Right renal cortex interstitium (tissue), 3 donors: ENCODE measurements at regions not wholly inside any gene's neighbourhood (a gene's known extent, or its start where the extent isn't known, plus 50 kb on each side); places are given as distances from the start of the nearest gene placed in this dataset.

ENCODE experiments used
- DNase-seq, 3 donors: peaks; one replicate each; pipeline ENCODE4 v3.0.0-alpha.2; 2013; ENCODE audit warnings: low read depth in 3 of 3, low spot score in 2 of 3

DNA sequence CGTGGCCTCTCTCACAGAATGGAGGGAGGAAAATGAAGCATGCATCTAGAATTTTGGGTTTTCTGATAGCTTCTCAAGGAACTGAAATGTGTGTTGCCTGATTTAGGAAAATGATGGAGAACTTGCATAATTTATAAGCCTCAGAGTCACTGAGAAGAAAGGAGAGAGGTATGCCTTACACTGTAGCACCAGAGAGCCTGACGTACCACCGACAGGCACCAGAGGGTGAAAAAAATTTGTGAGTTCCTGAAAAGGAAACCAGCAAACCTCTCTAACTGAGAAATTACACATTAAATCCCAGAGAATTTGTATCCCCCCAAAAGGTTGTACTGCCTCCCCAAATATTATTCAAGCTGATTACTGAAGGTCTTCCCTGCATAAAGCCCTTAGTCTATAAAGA, 915.3 kb upstream of the SLITRK6 start:
- DNase-seq: no peak

DNA sequence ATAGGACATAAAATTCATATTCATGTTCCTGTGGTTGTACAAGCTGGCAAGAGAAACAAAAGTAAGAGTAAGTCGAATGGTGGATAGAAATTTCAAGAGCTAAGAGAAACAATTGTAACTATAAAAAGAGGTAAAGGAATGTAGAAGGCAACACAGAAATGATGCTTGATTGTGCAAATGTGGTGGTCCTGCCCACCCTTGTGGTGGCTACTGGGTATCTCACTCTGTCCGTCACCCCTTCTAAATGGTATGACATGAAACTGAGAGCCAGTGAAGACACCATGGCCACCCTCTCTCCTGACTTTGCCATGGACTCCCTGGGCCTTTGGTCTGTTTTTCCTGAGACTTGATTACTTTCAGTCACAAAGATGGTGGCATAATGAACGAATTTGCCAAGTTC, 925.9 kb upstream of the SLITRK6 start:
- no peak for DNase-seq

DNA sequence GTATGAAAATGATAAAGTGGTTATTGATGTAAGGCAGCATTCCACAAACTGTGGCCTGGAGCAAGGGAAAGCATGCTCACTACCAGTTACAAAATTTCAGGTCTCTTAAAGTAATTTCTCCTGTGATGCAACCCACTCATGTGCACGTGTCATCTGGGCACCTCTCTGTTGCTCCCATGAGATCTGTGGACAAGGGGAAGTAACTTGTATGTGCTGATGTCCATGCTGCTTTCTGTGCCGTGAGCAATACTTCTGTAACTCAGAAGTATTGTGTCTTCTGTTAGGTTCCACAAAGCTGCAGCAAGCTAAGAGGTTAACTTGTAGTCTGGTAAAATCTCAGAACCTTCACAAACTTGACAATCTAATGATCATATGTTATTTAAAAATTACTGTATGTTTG, 930.0 kb upstream of the SLITRK6 start:
- no peak for DNase-seq

DNA sequence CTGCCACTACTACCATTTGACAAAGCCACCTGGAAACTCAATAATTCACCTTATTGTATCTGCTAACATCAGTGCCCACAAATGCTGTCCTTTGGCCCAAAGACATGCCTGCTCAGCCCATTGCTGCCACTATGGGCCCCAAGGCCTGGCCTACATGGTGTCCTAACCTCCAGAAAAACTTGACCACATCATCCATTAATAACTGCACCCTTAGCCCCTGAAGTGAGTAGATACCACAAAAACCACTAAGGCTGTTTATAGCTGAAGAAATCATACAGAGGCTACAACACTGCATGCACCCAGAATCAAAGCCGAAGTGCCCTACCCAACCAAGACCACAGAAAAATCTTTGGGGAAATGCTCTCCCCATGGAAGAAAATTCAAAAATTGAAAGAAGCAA, 932.8 kb upstream of the SLITRK6 start:
- no peak for DNase-seq

DNA sequence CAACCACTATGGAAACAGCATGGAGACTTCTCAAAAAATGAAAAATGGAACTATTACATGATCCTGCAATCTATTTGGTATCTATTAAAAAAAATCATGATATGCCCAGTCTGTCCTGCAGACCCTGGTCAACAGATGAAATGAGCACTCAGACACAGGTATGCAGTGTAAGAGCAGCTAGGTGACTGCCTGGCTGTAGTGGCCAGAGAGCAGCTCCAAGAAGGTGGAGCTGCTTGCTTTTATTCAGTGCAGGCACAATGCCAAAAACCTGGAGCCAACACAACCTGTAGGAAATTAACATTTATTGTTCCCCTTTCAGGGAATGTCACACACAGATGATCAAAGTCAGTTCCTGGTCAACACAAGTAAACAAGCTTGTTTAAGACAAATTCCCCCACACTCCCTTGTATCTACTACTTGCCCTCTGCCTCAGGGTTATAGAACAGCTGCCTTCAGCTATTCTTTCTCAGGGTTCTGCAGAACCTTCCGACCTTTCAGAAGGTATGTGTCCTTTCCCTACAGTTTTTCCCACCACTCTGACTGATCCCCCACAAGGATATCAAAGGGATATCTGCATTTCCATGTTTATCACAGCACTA, 933.7 kb upstream of the SLITRK5 start:
- no peak for DNase-seq

DNA sequence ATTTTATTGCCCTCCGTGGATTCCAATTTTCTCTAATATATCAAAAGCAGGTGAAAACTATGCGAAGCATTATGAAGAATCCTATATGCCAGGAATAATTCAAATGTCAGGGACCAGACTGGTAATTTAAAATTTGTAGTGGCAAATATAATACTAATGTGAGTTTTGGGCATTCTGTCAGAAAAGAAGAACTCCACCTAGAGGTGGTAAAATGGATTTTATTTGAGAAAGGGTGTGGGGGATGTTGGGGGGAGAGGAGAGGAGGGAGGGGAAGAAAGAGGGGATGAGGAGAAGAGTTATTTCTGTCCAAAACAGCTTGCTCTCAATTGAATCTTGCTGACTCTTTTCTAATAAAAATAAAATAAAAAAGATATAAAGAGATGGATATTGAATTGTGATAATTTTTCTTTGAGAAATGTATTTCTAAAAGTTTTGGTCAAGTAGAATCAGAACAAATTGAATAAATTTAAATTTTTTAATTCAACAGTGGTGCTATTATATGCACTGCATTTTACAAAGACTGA, 929.3 kb upstream of the SLITRK5 start:
- DNase-seq: no peak

DNA sequence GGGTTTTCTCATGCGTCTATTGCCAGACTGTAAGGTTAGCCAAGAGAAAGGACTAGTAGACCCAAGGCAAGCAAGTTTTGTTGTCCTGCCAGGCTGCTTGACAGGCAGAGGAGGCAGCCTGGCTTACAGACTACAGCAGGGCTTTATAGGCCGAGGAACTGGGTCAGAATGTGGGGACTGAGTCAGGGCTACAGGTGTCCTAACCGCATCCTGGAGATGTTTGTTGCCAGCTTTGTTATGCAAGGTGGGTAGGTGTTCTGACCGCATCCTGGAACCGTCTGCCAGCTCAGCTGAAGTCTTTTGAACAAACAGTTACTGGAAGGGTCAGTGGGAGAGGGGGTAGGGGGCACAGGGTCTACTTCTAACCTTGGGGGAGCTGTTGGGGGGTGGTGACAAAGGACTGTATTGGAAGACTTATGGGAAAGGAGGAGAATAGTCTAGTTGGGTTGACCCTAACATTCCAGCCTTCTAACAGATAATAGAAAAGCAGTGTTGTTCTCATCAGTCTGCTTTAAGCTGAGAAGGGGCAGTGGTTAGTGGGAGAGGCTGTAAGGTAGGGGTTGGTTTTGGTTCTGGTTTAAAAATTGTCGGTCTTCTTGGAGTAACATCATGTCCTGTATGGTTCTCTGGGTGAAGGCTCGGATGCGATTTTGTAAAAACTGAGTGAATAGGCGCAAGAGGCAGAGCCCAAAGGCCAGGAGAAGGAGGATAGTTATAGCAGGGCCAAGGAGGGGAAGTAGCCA, 913.8 kb upstream of the SLITRK5 start:
- no peak for DNase-seq

DNA sequence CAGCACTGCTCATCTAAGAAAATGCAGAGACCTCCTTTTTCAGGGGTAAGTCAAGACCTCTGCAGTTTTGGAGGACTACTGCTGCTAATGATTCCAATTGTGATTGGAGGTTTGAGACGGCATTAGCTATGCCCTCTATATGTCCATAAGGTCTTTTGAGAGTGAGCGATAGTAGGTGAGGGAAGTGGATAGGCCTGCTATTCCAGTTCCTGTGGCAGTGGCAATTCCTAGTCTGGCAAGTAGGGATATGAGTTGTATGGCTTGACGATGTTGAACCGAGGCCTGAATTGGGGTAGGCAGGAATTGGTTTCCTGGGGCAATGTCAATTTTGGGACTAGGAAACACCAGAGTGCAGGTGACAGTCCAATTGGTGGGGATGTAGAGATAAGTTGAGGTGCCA, 913.1 kb upstream of the SLITRK5 start:
- no peak for DNase-seq

DNA sequence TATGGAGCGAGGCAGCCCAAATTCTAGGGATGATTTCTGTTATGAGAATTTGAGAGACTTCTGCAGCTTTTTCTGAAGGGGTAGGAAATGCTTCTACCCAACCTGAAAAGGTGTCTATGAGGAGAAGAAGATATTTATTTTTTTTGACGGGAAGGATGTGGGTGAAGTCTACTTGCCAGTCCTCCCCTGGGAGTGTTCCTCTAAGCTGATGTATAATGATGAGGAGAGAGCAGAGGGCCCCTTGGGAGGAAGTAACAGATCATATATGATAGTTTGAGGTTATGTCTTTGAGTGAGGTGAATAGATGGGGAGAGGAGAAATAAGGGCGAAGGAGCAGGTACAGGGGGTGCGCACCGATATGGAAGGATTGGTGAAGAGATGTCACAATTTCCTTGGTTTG, 910.6 kb upstream of the SLITRK5 start:
- DNase-seq: no peak

DNA sequence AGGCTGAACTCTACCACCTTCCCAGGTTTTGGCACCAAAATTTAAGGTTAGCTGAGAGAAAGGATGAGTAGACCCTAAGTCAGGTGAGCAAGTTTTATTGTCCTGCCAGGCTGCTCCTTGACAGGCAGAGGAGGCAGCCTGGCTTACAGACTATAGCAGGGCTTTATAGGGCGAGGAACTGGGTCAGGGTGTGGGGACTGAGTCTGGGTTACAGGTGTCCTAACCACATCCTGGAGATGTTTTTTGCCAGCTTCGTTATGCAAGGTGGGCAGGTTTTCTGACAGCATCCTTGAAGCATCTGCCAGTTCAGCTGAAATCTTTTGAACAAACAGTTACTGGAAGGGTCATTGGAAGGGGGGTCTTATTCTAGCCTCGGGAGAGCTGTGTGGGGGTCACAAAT, 905.7 kb upstream of the SLITRK5 start:
- DNase-seq: no peak

DNA sequence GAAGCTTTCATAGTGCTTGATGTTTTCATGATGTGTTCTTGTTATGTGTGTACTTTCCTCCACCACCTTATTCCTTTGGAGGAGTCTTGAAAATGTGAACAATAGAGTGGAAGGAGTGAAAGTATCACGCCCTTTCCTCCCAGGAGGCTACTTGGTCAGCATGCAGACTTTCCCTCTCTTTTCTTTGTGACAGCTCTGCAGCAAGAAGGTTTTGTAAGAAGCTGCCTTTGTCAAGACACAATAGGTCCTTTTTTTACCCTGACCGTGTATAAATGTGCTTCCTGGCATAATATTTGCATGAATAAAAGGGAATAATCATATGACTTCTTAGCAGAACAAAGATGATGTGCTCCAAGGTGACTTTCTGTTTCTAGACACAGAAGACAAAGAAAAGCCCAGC, 882.6 kb upstream of the SLITRK5 start:
- DNase-seq: no peak

DNA sequence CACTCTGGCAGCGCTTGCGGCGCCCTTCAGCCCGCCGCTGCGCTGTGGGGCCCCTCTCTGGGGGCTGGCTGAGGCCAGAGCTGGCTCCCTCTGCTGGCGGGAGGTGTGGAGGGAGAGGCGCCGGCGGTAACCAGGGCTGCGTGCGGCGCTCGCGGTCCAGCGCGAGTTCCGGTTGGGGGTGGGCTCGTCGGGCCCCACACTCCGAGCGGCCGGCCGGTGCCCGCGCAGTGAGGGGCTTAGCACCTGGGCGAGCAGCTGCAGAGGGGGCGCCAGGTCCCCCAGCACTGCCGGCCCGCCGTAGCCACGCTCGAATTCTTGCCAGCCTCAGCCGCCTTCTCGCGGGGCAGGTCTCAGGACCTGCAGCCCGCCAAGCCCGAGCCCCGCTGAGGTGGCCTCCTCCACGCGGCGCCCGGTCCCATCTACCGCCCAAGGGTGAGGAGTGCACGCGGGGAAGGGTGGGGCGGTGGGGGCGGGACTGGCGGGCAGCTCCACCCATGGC, 879.0 kb upstream of the SLITRK5 start:
- no peak for DNase-seq

DNA sequence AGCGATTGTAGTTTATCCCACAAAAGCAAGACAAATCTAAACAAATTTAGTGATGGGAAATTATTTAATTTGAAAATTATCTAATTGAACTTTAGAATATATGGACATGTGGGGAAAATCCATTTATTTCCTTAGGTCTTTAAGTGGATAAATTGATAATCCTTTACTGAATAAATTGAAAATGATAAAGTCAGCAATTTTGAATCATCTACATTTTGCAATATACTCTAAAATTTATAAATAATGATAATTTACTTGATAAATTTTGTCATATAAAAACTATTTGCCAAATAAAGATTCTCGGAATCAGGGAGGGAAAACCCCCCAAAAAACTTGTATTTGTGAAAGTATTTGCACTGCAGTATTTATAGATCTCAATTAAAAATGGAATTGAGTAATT, 875.3 kb upstream of the SLITRK5 start:
- no peak for DNase-seq

DNA sequence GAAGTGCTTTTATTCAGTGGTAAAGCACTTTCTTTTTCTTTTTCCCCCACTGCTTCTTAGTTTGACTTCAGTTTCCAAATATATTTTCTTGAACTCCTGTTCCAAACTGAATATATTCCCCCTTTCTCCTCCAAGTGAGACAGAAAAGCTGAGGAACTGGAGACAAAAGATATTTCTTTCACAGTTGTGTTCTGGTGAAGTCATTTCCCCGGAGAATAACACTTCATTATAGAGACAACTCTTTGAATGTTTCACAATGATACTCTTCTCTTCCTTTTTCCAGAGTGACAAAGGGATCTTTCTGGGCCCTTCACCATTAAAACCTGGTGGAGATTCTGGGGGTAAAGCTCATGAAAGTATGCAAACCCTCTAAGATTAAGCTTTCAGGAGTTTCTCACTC, 860.8 kb upstream of the SLITRK5 start:
- DNase-seq: no peak

DNA sequence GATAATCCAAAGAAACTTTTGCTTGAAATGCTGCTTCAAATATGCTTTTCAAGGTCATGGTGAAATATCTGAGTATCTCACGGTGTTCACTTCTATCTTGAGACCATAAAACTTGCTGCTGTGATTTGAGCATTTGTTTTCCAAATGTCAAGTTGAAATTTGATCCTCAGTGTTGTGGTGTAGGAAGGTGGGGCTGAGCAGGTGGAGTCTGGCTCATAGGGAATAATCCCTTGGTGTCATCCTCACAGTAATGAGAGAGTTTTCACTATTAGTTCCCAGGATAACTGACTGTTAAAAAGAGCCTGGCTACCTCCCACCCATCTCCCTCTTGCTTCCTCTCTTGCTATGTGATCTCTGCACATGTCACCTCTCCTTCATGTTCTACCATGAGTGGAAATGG, 858.0 kb upstream of the SLITRK5 start:
- no peak for DNase-seq

DNA sequence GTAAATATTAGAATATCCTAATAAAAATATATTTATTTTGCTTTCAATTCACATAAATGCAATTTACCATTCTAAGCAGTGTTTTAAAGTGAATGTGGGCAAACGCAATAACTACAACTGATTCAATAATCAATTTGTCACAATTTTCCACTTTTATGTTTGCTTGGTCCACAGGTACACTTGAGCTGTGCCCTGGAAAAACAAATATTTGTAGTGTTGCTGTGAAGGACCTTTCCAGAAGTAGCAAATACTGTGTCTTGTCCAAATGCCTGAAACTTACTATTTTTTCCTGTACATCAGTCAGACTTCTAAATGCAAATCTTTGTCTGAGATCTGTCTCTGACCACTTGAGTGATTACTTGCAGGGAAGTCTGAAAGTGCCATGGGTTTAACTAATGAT, 845.8 kb upstream of the SLITRK5 start:
- DNase-seq: no peak

DNA sequence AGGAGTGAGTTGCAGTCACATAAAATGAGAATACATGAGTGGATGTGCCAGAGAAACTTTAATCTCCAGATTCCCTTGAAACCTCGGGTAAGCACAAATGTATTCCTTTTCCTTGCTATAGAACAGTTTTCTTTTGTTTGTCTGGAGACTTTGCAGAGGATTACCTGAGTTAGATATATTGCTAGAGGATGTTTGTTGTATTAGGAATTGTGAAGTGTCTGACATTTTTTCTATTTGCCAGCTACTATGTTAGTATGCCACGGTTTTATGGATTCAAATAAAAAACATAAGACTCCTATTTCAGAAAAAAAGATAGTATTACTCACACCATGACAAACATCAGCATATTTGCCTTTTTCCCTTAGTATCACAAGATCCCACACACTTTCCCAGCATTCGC, 844.9 kb upstream of the SLITRK5 start:
- DNase-seq: no peak

DNA sequence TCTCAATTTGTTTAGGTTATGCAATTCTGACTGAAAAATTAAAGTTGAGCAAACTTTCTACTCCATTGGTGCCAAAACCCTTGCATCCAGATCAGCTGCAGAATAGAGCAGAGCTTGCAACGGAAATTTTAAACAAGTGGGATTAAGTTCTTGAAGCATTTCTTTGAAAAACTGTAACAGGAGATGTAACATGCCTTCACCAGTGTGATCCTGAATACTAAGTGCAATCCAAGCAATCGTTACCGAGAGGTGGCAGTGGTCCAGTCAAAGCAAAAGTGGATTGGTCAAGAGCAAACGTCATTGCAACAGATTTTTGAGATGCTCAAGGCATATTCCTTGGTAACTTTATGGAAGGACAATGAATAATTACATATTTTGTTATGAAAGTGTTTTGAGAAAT, 841.1 kb upstream of the SLITRK5 start:
- no peak for DNase-seq

DNA sequence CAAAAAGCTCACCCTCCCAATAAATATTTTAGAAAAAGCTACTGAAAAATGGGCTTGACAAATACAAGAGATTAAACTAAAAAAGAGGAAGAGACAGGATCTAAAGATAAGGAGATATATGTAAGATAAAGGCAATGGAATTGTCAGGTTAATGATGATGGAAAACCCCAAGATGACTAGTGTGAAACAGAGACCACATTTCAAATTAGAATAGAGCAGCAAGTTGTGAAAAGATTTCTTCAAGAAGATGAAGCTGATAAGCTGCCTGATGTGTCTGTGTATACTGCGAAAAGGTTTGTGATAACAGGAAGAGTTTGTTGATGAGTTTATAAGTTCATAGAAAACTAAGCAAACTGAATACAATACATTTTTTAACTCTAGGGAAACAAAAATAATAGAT, 840.1 kb upstream of the SLITRK5 start:
- no peak for DNase-seq

DNA sequence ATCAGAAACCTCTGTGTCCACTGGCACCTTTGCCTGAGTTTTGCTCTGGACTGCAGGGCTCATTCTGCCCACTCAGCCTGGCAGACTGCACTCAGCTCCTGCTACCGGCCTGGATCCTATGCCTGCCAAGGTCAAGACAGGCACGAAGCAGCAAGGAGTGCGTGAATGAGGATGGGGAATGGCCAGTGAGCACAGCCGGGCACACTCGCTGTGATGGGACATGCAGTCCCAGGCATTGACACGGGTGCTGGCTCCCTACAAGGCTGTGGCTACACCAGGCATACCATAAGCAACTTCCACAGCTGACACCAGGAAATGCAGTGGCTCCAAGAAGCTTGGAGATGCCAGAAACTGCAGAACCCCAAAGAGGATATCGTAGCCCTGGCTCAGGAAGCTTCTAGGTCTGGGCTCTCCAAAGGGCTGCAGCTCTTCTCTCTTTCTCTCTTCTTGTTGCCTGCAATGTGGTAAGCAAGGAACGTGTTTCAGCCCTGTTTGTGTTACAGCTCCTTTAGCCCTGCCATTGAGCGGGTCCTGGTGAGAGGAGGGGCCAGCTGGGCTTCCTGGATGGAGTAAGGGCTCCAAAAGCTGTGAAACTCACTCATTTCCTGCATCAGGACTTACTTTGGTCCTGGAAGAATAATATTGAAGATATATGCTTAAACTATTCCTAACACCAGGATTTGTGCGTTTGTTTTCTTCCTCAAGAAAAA, 832.6 kb upstream of the SLITRK5 start:
- no peak for DNase-seq

DNA sequence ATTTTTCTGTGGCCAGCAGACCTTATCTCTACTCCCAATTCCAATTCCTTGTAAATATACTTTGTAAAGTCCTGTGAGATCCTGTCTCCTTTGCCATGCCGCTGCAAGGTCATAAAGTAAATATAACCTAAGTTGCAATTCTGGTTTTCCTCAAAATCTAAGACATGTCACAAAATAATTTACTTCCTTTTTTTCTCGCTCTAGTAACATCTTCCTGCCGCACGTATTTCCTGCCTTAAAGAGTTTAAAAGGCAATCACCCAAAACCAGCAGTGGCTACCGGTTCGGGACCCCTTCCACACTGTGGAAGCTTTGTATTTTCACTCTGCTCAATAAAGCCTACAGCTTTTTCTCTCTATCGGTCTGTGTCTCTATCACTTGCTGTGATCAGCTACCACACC, 832.0 kb upstream of the SLITRK5 start:
- DNase-seq: no peak
